HEK293 (cell line): ENCODE measurements at regions not wholly inside any gene's neighbourhood (a gene's known extent, or its start where the extent isn't known, plus 50 kb on each side); places are given as distances from the start of the nearest gene placed in this dataset.

Source experiments
- CTCF ChIA-PET: fragments of 350-600 bp; formaldehyde crosslinking; extraction: SDS; loops from one replicate; lab custom pipeline; 2021; ENCODE audit warnings: antibody characterized with exemption; lab: Yijun Ruan, JAX
- POLR2A ChIA-PET: fragments of 300-600 bp; formaldehyde crosslinking; extraction: SDS; loops from one replicate; lab custom pipeline; 2020; ENCODE audit warnings: antibody characterized with exemption, inconsistent platforms; lab: Yijun Ruan, JAX
- H3K27ac ChIP-seq: fragments of 200-500 bp; sonication (Bioruptor generic); 2 replicates; pipeline ENCODE4 v1.5.1; 2014; ENCODE audit warnings: low read depth, low read length, control low read depth, inconsistent platforms; ENCODE audit errors: extremely low read depth
- H3K36me3 ChIP-seq, 2 experiments: fragments of 200-500 bp in 1 of 2; sonication (Bioruptor generic) in 1 of 2; 1 replicate in 1 of 2; 2 replicates in 1 of 2; pipeline ENCODE4 v1.5.1; 2014 to 2017; ENCODE audit warnings: inconsistent platforms in 2 of 2, low read length in 2 of 2; ENCODE audit not compliant: control insufficient read depth in 2 of 2, insufficient read depth in 1 of 2
- H3K4me1 ChIP-seq: fragments of 200-500 bp; sonication (Bioruptor generic); 2 replicates; pipeline ENCODE4 v1.5.1; 2014; ENCODE audit warnings: mild to moderate bottlenecking, low read length, inconsistent platforms; ENCODE audit not compliant: control insufficient read depth, insufficient read depth
- H3K4me3 ChIP-seq: 2 replicates; pipeline ENCODE4 v1.5.1; 2011; ENCODE audit warnings: low read depth, mild to moderate bottlenecking, control low read depth, low read length, moderate library complexity
- H3K9me3 ChIP-seq: fragments of 200-500 bp; sonication (Bioruptor generic); 2 replicates; pipeline ENCODE4 v1.5.1; 2014; ENCODE audit warnings: low read depth, low read length, inconsistent platforms; ENCODE audit not compliant: control insufficient read depth, insufficient read depth
- KLF8 ChIP-seq: fragments of 450-650 bp; formaldehyde crosslinking; IDR thresholded peaks from 2 replicates; pipeline ENCODE4 v1.5.1; 2016; ENCODE audit warnings: missing biosample characterization, missing genetic modification characterization
- SCRT1 ChIP-seq: fragments of 450-650 bp; formaldehyde crosslinking; IDR thresholded peaks from 2 replicates; pipeline ENCODE4 v1.5.1; 2016; ENCODE audit warnings: missing biosample characterization, missing genetic modification characterization, borderline replicate concordance
- SCRT2 ChIP-seq: fragments of 450-650 bp; formaldehyde crosslinking; IDR thresholded peaks from 2 replicates; pipeline ENCODE4 v1.5.1; 2016; ENCODE audit warnings: missing biosample characterization, missing genetic modification characterization
- ZEB2 ChIP-seq: fragments of 450-650 bp; formaldehyde crosslinking; IDR thresholded peaks from 2 replicates; pipeline ENCODE4 v1.5.1; 2016; ENCODE audit warnings: missing biosample characterization, missing genetic modification characterization
- ZNF174 ChIP-seq: fragments of 450-650 bp; formaldehyde crosslinking; IDR thresholded peaks from 2 replicates; pipeline ENCODE4 v1.5.0; 2017; ENCODE audit warnings: missing biosample characterization, mild to moderate bottlenecking, missing genetic modification characterization
- ZNF223 ChIP-seq: fragments of 450-650 bp; formaldehyde crosslinking; IDR thresholded peaks from 2 replicates; pipeline ENCODE4 v1.5.1; 2016; ENCODE audit warnings: missing biosample characterization, missing genetic modification characterization
- ZNF248 ChIP-seq: fragments of 450-650 bp; formaldehyde crosslinking; IDR thresholded peaks from 2 replicates; pipeline ENCODE4 v1.5.1; 2017; ENCODE audit warnings: missing biosample characterization, missing genetic modification characterization
- ZNF341 ChIP-seq: fragments of 450-650 bp; formaldehyde crosslinking; IDR thresholded peaks from 2 replicates; pipeline ENCODE4; 2016; ENCODE audit warnings: low read depth, missing biosample characterization, missing genetic modification characterization
- ZNF394 ChIP-seq: fragments of 450-650 bp; formaldehyde crosslinking; IDR thresholded peaks from 2 replicates; pipeline ENCODE4 v1.5.1; 2016; ENCODE audit warnings: missing biosample characterization, missing genetic modification characterization, mild to moderate bottlenecking, moderate library complexity, borderline replicate concordance
- ZNF558 ChIP-seq: fragments of 450-650 bp; formaldehyde crosslinking; IDR thresholded peaks from 2 replicates; pipeline ENCODE4 v1.5.1; 2016; ENCODE audit warnings: missing biosample characterization, missing genetic modification characterization
- ZNF560 ChIP-seq: fragments of 450-650 bp; formaldehyde crosslinking; IDR thresholded peaks from 2 replicates; pipeline ENCODE4 v1.5.1; 2017; ENCODE audit warnings: missing biosample characterization, missing genetic modification characterization, borderline replicate concordance
- ZNF629 ChIP-seq: fragments of 450-650 bp; formaldehyde crosslinking; IDR thresholded peaks from 2 replicates; pipeline ENCODE4 v1.5.1; 2017; ENCODE audit warnings: missing biosample characterization, missing genetic modification characterization
- ZNF701 ChIP-seq: fragments of 450-650 bp; formaldehyde crosslinking; IDR thresholded peaks from 2 replicates; pipeline ENCODE4 v1.5.1; 2016; ENCODE audit warnings: missing biosample characterization, missing genetic modification characterization
- TF ChIP-seq, protein P1 (sequence below): fragments of 450-650 bp; formaldehyde crosslinking; IDR thresholded peaks from 2 replicates; pipeline ENCODE4 v1.5.1; 2016; ENCODE audit warnings: missing biosample characterization, missing genetic modification characterization, borderline replicate concordance
- TF ChIP-seq, protein P2 (sequence below): fragments of 450-650 bp; formaldehyde crosslinking; IDR thresholded peaks from 2 replicates; pipeline ENCODE4 v1.5.1; 2016; ENCODE audit warnings: missing biosample characterization, missing genetic modification characterization, borderline replicate concordance
- TF ChIP-seq, protein P3 (sequence below): fragments of 450-650 bp; formaldehyde crosslinking; conservative IDR thresholded peaks from 2 replicates; pipeline ENCODE4 v1.5.1; 2016; ENCODE audit warnings: low read depth, missing biosample characterization, missing genetic modification characterization
- TF ChIP-seq, protein P4 (sequence below): fragments of 450-650 bp; formaldehyde crosslinking; IDR thresholded peaks from 2 replicates; pipeline ENCODE4 v1.5.1; 2017; ENCODE audit warnings: missing biosample characterization, missing genetic modification characterization

DNA sequence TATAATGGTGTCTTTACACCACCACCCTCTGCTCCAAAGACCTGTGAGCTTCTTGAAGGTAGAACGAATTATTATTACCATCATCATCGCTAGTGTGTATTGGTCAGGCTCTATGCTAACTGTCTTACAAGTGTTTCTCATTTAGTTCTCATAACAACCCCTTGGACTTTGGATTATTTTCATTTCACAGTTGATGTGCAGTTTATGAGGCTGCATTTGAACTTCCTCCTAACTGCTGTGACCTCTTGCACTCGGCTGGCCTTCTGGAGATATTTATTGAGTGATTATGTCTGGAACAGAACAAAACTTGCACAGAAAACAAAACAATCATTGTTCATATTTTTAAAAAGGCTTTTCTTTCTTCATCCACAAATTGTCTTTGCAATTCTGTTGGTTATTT is 306.3 kb upstream of the SGCD start (continued):
- TF ChIP-seq, protein P1, sequence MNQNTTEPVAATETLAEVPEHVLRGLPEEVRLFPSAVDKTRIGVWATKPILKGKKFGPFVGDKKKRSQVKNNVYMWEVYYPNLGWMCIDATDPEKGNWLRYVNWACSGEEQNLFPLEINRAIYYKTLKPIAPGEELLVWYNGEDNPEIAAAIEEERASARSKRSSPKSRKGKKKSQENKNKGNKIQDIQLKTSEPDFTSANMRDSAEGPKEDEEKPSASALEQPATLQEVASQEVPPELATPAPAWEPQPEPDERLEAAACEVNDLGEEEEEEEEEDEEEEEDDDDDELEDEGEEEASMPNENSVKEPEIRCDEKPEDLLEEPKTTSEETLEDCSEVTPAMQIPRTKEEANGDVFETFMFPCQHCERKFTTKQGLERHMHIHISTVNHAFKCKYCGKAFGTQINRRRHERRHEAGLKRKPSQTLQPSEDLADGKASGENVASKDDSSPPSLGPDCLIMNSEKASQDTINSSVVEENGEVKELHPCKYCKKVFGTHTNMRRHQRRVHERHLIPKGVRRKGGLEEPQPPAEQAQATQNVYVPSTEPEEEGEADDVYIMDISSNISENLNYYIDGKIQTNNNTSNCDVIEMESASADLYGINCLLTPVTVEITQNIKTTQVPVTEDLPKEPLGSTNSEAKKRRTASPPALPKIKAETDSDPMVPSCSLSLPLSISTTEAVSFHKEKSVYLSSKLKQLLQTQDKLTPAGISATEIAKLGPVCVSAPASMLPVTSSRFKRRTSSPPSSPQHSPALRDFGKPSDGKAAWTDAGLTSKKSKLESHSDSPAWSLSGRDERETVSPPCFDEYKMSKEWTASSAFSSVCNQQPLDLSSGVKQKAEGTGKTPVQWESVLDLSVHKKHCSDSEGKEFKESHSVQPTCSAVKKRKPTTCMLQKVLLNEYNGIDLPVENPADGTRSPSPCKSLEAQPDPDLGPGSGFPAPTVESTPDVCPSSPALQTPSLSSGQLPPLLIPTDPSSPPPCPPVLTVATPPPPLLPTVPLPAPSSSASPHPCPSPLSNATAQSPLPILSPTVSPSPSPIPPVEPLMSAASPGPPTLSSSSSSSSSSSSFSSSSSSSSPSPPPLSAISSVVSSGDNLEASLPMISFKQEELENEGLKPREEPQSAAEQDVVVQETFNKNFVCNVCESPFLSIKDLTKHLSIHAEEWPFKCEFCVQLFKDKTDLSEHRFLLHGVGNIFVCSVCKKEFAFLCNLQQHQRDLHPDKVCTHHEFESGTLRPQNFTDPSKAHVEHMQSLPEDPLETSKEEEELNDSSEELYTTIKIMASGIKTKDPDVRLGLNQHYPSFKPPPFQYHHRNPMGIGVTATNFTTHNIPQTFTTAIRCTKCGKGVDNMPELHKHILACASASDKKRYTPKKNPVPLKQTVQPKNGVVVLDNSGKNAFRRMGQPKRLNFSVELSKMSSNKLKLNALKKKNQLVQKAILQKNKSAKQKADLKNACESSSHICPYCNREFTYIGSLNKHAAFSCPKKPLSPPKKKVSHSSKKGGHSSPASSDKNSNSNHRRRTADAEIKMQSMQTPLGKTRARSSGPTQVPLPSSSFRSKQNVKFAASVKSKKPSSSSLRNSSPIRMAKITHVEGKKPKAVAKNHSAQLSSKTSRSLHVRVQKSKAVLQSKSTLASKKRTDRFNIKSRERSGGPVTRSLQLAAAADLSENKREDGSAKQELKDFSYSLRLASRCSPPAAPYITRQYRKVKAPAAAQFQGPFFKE, result no peak
- TF ChIP-seq SCRT2 (tag by site-specific recombination), result no peak
- TF ChIP-seq, protein P2, sequence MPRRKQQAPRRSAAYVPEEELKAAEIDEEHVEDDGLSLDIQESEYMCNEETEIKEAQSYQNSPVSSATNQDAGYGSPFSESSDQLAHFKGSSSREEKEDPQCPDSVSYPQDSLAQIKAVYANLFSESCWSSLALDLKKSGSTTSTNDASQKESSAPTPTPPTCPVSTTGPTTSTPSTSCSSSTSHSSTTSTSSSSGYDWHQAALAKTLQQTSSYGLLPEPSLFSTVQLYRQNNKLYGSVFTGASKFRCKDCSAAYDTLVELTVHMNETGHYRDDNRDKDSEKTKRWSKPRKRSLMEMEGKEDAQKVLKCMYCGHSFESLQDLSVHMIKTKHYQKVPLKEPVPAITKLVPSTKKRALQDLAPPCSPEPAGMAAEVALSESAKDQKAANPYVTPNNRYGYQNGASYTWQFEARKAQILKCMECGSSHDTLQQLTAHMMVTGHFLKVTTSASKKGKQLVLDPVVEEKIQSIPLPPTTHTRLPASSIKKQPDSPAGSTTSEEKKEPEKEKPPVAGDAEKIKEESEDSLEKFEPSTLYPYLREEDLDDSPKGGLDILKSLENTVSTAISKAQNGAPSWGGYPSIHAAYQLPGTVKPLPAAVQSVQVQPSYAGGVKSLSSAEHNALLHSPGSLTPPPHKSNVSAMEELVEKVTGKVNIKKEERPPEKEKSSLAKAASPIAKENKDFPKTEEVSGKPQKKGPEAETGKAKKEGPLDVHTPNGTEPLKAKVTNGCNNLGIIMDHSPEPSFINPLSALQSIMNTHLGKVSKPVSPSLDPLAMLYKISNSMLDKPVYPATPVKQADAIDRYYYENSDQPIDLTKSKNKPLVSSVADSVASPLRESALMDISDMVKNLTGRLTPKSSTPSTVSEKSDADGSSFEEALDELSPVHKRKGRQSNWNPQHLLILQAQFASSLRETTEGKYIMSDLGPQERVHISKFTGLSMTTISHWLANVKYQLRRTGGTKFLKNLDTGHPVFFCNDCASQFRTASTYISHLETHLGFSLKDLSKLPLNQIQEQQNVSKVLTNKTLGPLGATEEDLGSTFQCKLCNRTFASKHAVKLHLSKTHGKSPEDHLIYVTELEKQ (tag by site-specific recombination), result no peak
- no peak for TF ChIP-seq SCRT1 (tag by site-specific recombination)
- TF ChIP-seq ZEB2 (tag by site-specific recombination), result no peak
- TF ChIP-seq ZNF629, result no peak

DNA sequence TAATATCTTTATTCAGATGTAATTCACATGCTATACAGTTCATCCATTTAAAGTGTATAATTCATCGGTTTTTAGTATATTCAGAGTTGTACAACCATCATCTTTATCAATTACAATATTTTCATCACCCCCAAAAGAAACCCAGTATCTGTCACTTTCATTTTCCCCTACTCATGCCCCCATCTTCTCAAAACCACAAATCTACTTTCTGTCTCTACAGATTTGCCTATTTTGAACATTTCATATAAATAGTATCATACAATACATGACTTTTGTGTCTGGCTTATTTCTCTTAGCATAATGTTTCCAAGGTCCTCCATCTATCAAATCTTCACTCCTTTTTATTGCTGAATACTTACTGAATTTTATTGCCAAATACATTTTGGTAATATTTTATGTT is 305.1 kb upstream of the SGCD start:
- CTCF ChIA-PET, result no interaction called here

DNA sequence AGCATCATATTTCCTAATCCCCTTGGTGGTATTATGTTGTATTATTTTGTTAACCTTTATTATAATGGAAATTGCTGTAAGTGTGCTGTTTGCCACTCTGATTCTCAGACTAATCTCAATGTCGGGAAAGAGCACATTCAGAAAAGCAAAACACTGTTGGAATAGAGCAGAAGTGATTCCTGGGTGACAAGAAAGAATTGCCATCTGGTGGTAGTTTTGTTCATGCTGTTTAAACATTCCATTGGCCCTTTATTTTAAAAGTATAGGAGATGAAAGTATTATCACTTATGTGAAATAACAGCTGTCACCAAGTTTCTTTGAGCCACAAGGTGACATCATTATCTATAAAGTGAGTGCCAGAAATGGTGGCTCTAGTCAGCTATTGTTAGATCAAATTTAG is 301.3 kb upstream of the SGCD start:
- Histone ChIP-seq H3K4me1 (no peaks in the 10 kb centered on the region), H3K9me3 (no peaks in the 10 kb centered on the region), H3K27ac (no peak overlapping the region)
- CTCF ChIA-PET, result no interaction called here
- POLR2A ChIA-PET, result no interaction called here
- no peak for TF ChIP-seq ZNF223 (tag by site-specific recombination)
- TF ChIP-seq ZNF701 (tag by site-specific recombination), result no peak
- no peak for TF ChIP-seq KLF8
- TF ChIP-seq ZNF558 (tag by site-specific recombination), result no peak
- TF ChIP-seq, protein P3, sequence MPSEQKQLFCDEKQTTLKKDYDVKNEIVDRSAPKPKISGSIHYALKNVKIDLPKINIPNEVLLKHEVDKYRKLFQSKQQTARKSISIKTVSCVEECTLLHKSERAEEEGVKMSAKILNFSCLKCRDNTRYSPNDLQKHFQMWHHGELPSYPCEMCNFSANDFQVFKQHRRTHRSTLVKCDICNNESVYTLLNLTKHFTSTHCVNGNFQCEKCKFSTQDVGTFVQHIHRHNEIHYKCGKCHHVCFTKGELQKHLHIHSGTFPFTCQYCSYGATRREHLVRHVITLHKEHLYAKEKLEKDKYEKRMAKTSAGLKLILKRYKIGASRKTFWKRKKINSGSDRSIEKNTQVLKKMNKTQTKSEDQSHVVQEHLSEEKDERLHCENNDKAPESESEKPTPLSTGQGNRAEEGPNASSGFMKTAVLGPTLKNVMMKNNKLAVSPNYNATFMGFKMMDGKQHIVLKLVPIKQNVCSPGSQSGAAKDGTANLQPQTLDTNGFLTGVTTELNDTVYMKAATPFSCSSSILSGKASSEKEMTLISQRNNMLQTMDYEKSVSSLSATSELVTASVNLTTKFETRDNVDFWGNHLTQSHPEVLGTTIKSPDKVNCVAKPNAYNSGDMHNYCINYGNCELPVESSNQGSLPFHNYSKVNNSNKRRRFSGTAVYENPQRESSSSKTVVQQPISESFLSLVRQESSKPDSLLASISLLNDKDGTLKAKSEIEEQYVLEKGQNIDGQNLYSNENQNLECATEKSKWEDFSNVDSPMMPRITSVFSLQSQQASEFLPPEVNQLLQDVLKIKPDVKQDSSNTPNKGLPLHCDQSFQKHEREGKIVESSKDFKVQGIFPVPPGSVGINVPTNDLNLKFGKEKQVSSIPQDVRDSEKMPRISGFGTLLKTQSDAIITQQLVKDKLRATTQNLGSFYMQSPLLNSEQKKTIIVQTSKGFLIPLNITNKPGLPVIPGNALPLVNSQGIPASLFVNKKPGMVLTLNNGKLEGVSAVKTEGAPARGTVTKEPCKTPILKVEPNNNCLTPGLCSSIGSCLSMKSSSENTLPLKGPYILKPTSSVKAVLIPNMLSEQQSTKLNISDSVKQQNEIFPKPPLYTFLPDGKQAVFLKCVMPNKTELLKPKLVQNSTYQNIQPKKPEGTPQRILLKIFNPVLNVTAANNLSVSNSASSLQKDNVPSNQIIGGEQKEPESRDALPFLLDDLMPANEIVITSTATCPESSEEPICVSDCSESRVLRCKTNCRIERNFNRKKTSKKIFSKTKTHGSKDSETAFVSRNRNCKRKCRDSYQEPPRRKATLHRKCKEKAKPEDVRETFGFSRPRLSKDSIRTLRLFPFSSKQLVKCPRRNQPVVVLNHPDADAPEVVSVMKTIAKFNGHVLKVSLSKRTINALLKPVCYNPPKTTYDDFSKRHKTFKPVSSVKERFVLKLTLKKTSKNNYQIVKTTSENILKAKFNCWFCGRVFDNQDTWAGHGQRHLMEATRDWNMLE (tag by site-specific recombination), result no peak
- TF ChIP-seq, all 188 proteins: peak for 0
- no peaks in the 10 kb centered on the region for H3K36me3 ChIP-seq
- no peak overlapping the region for H3K4me3 ChIP-seq

More for the DNA sequence above, 305.1 kb upstream of the SGCD start:
- H3K36me3 ChIP-seq, result no peaks in the 10 kb centered on the region
- TF ChIP-seq ZNF394 (no peak), ZNF560 (tag by site-specific recombination) (no peak), ZNF174 (tag by site-specific recombination) (no peak), ZNF248 (tag by site-specific recombination) (no peak), ZNF341 (tag by site-specific recombination) (no peak)
- TF ChIP-seq, protein P4, sequence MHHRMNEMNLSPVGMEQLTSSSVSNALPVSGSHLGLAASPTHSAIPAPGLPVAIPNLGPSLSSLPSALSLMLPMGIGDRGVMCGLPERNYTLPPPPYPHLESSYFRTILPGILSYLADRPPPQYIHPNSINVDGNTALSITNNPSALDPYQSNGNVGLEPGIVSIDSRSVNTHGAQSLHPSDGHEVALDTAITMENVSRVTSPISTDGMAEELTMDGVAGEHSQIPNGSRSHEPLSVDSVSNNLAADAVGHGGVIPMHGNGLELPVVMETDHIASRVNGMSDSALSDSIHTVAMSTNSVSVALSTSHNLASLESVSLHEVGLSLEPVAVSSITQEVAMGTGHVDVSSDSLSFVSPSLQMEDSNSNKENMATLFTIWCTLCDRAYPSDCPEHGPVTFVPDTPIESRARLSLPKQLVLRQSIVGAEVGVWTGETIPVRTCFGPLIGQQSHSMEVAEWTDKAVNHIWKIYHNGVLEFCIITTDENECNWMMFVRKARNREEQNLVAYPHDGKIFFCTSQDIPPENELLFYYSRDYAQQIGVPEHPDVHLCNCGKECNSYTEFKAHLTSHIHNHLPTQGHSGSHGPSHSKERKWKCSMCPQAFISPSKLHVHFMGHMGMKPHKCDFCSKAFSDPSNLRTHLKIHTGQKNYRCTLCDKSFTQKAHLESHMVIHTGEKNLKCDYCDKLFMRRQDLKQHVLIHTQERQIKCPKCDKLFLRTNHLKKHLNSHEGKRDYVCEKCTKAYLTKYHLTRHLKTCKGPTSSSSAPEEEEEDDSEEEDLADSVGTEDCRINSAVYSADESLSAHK (tag by site-specific recombination), result no peak
- no peak overlapping the region for H3K4me3 ChIP-seq
- H3K9me3 ChIP-seq, result no peaks in the 10 kb centered on the region
- H3K4me1 ChIP-seq, result no peaks in the 10 kb centered on the region
- POLR2A ChIA-PET, result no interaction called here
- no peak overlapping the region for H3K27ac ChIP-seq
